HG03565 (cell line): ENCODE measurements at regions not wholly inside any gene's neighbourhood (a gene's known extent, or its start where the extent isn't known, plus 50 kb on each side); places are given as distances from the start of the nearest gene placed in this dataset.
"Not testable (repeated sequence)": the region's sequence is repeated elsewhere in the genome, so short reads cannot be mapped to it uniquely, and the experiment has no call there.

Experiments
- ATAC-seq: cut with Tn5 transposase; IDR thresholded peaks from one replicate; pipeline ENCODE4 v1.9.1; 2021; ENCODE audit warnings: mild to moderate bottlenecking, moderate library complexity; ENCODE audit not compliant: unreplicated experiment

GRCh38 chr12:76292891-76293290, 55.3 kb downstream of the BBS10 start:
- not testable (repeated sequence) for ATAC-seq

- ATAC-seq = not testable (repeated sequence)
Observed at GRCh38 chr12:76292305-76292704, 55.9 kb downstream of the BBS10 start.

GRCh38 chr12:76290963-76291859, 57.0 kb downstream of the BBS10 start:
- ATAC-seq = no peak

GRCh38 chr12:76288218-76288617, 60.0 kb downstream of the BBS10 start:
- no peak for ATAC-seq

GRCh38 chr12:76284816-76285750, 63.1 kb downstream of the BBS10 start:
- no peak for ATAC-seq

GRCh38 chr12:76282744-76283143, 65.5 kb downstream of the BBS10 start:
- ATAC-seq = no peak

- no peak for ATAC-seq
Observed at GRCh38 chr12:76277480-76277879, 70.7 kb downstream of the BBS10 start.

GRCh38 chr12:76276499-76277151, 71.6 kb downstream of the BBS10 start:
- no peak for ATAC-seq

- ATAC-seq = no peak
Observed at GRCh38 chr12:76275511-76276093, 72.6 kb downstream of the BBS10 start.

GRCh38 chr12:76274420-76275083, 73.7 kb downstream of the BBS10 start:
- no peak for ATAC-seq

- ATAC-seq = no peak
Observed at GRCh38 chr12:76272287-76272686, 75.9 kb downstream of the BBS10 start.

GRCh38 chr12:76270657-76271358, 77.4 kb downstream of the BBS10 start:
- ATAC-seq = no peak

- no peak for ATAC-seq
Observed at GRCh38 chr12:76268267-76268666, 79.9 kb downstream of the BBS10 start.

GRCh38 chr12:76266797-76267196, 81.4 kb downstream of the BBS10 start:
- no peak for ATAC-seq

GRCh38 chr12:76265424-76266180, 82.6 kb downstream of the BBS10 start:
- no peak for ATAC-seq

GRCh38 chr12:76264611-76265012, 83.6 kb downstream of the BBS10 start:
- no peak for ATAC-seq

- no peak for ATAC-seq
Observed at GRCh38 chr12:76263696-76264095, 84.5 kb downstream of the BBS10 start.

- no peak for ATAC-seq
Observed at GRCh38 chr12:76260390-76260748, 87.8 kb downstream of the BBS10 start.
